ENCODE measurements at regions not wholly inside any gene's neighbourhood (a gene's known extent, or its start where the extent isn't known, plus 50 kb on each side); places are given as distances from the start of the nearest gene placed in this dataset.
A peak's percentile ranks its signal among the peaks of the same experiment; 100 is the strongest.

DNA sequence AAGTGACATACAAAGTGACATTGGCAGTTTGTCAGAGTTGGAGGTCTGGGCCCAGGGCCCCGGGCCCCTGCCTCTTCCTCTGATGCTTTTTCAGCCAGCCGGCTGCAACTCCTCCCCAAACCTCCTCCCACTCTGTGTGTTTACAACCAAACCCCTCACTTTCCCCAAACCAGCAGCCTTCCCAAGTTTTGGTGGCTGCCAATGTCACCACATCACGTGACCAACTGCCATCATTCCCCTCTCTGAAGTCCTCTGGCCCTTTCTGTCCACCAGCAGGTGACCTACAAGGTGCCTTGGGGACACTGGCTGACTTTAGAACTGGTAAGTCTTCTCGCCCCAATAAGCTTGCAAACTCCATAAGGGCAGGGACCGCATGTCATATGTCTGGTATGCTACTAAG, 357.7 kb downstream of the BCOR start:
- no peaks in the 10 kb centered on the region for H3K9me3 ChIP-seq (ENCODE audit: control insufficient read depth, low read length)
- WGBS, 2 experiments (ENCODE audit: insufficient coverage in 2 of 2) = 75 to 83% methylated on average over 2 of the region's 5 CpGs
- no peaks in the 10 kb centered on the region for H3K36me3 ChIP-seq (ENCODE audit: control insufficient read depth, insufficient read depth, low read length)
- no peak overlapping the region for H3K4me3 ChIP-seq (ENCODE audit: extremely low read depth, insufficient read depth, low read length, poor library complexity, severe bottlenecking)
- H3K4me1 ChIP-seq (ENCODE audit: control insufficient read depth, insufficient read depth, low read length, poor library complexity, severe bottlenecking) = peaks cover 10% of the 10 kb centered on the region
- H3K27ac ChIP-seq (ENCODE audit: low read depth, low read length, severe bottlenecking) = no peak overlapping the region

DNA sequence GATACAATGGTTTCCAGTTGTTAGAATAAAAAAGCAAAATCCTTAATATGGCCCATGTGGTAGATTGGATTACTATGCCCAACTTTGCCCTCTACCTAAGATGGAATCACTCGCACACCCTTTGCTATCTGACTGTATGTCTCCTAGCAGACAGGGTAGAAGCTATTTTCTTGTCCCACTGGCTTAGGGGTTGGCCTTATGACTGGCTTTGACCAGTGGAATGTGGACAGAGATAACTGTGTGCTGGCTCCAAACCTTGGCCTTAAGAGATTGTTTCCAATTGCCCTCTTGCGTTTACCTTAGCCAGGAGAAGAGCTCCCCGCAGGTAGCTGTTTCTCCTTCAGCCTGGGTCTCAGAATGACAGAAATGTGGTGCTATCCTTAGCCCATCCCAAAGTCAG, 355.9 kb downstream of the BCOR start:
- Histone ChIP-seq H3K9me3 (ENCODE audit: control insufficient read depth, low read length) (no peaks in the 10 kb centered on the region), H3K27ac (ENCODE audit: low read depth, low read length, severe bottlenecking) (no peak overlapping the region), H3K4me3 (ENCODE audit: extremely low read depth, insufficient read depth, low read length, poor library complexity, severe bottlenecking) (no peak overlapping the region), H3K4me1 (ENCODE audit: control insufficient read depth, insufficient read depth, low read length, poor library complexity, severe bottlenecking) (no peaks in the 10 kb centered on the region), H3K36me3 (ENCODE audit: control insufficient read depth, insufficient read depth, low read length) (no peaks in the 10 kb centered on the region)
- 93 to 100% methylated on average over 2 of the region's 3 CpGs for WGBS, 2 experiments (ENCODE audit: insufficient coverage in 2 of 2)

DNA sequence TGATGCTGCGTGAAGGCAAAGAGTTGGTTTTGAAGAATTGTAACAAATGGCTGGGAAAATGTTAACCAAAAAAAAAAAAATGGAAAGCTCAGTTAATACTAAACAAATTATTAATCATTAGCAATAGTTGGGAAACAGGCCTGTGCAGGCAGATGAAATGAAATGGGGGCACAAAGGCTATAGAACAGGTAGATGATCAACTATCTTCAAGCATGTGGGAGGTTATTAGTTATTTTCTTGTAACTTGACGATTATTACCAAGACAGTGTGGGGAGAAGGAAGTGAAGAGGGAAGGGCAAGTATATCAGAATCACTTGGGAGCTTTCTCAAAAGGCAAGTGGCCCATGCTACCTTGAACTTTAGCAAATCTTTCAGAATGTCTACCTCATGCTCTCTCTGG, 351.9 kb downstream of the BCOR start:
- Histone ChIP-seq H3K9me3 (ENCODE audit: control insufficient read depth, low read length) (no peaks in the 10 kb centered on the region), H3K27ac (ENCODE audit: low read depth, low read length, severe bottlenecking) (no peak overlapping the region), H3K36me3 (ENCODE audit: control insufficient read depth, insufficient read depth, low read length) (no peaks in the 10 kb centered on the region), H3K4me3 (ENCODE audit: extremely low read depth, insufficient read depth, low read length, poor library complexity, severe bottlenecking) (no peak overlapping the region), H3K4me1 (ENCODE audit: control insufficient read depth, insufficient read depth, low read length, poor library complexity, severe bottlenecking) (no peaks in the 10 kb centered on the region)
- WGBS, 2 experiments (ENCODE audit: insufficient coverage in 2 of 2) = no CpG with 5 or more reads among the region's 2 CpGs

DNA sequence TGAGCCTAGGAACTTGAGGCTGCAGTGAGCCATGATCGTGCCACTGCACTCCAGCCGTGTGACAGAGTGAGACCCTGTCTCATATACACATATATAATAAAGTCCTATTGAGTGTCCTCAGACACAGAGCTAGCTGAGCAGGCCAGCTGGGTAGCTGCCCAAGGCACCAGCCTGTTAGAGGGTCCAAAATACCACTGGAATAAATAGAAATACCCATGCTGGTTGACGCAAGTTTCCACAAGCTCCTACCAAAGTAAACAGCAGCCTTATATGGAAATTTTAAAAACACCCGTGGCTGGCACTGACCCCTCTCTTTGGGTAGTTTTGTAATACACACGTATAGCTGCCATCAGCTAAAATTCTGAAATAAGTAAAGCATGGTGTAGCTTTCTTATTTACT, 348.6 kb downstream of the BCOR start:
- no peaks in the 10 kb centered on the region for H3K4me1 ChIP-seq (ENCODE audit: control insufficient read depth, insufficient read depth, low read length, poor library complexity, severe bottlenecking)
- WGBS, 2 experiments (ENCODE audit: insufficient coverage in 2 of 2) = no CpG with 5 or more reads among the region's 5 CpGs
- no peak overlapping the region for H3K4me3 ChIP-seq (ENCODE audit: extremely low read depth, insufficient read depth, low read length, poor library complexity, severe bottlenecking)
- H3K9me3 ChIP-seq (ENCODE audit: control insufficient read depth, low read length) = peaks cover 3% of the 10 kb centered on the region
- no peaks in the 10 kb centered on the region for H3K36me3 ChIP-seq (ENCODE audit: control insufficient read depth, insufficient read depth, low read length)
- no peak overlapping the region for H3K27ac ChIP-seq (ENCODE audit: low read depth, low read length, severe bottlenecking)

DNA sequence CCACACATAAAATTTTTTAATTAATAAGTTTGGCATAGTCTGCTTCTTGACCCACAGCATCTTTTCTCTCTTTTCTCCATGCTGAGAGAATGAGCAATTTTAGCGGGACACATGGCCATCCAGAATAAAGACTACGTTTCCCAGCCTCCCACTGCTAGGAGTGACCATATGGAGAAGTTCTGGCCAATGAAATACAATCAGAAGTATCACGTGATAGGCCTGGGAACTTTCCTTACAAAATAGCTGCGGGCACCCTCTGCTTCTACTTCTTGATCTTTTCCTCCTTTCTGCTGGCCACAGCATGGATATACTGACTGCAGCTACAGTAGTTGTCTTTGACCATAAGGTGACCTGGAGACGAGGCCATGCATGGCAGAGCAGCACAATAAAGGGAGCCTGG, 348.0 kb downstream of the BCOR start:
- Histone ChIP-seq H3K36me3 (ENCODE audit: control insufficient read depth, insufficient read depth, low read length) (no peaks in the 10 kb centered on the region), H3K9me3 (ENCODE audit: control insufficient read depth, low read length) (peaks cover 3% of the 10 kb centered on the region), H3K4me3 (ENCODE audit: extremely low read depth, insufficient read depth, low read length, poor library complexity, severe bottlenecking) (no peak overlapping the region), H3K27ac (ENCODE audit: low read depth, low read length, severe bottlenecking) (no peak overlapping the region), H3K4me1 (ENCODE audit: control insufficient read depth, insufficient read depth, low read length, poor library complexity, severe bottlenecking) (peaks cover 2% of the 10 kb centered on the region)
- WGBS, 2 experiments (ENCODE audit: insufficient coverage in 2 of 2) = 87 to 88% methylated on average over 1 to 3 of the region's 5 CpGs

DNA sequence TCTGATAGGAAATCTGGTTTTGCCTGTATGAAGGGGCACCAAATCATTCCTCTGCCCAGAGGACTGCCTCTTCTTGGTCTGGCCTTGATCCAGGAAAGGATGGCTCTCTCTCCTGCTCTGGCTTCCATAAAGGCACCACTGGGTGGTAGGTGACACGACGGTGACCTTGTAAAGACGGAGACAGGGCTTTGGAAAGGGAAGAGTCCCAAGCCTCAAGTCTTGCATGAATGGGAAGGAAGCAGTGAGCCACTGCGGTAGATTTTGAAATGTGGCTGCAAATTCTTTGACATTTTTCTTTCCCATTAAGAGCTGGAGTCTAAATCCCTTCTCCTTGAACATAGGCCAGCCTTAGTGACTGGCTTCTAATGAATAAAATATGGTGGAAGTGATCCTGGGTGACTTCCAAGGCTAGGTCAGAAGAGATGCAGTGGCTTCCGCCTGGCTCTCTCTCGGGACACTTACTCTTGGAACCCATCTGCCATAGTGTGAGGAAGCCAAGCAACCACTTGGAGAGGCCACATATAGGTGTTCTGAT, 347.4 kb downstream of the BCOR start:
- H3K4me3 ChIP-seq (ENCODE audit: extremely low read depth, insufficient read depth, low read length, poor library complexity, severe bottlenecking) = no peak overlapping the region
- peaks cover 7% of the 10 kb centered on the region for H3K4me1 ChIP-seq (ENCODE audit: control insufficient read depth, insufficient read depth, low read length, poor library complexity, severe bottlenecking)
- H3K36me3 ChIP-seq (ENCODE audit: control insufficient read depth, insufficient read depth, low read length) = no peaks in the 10 kb centered on the region
- peaks cover 3% of the 10 kb centered on the region for H3K9me3 ChIP-seq (ENCODE audit: control insufficient read depth, low read length)
- H3K27ac ChIP-seq (ENCODE audit: low read depth, low read length, severe bottlenecking) = no peak overlapping the region
- 86 to 100% methylated on average over 2 to 4 of the region's 6 CpGs for WGBS, 2 experiments (ENCODE audit: insufficient coverage in 2 of 2)

DNA sequence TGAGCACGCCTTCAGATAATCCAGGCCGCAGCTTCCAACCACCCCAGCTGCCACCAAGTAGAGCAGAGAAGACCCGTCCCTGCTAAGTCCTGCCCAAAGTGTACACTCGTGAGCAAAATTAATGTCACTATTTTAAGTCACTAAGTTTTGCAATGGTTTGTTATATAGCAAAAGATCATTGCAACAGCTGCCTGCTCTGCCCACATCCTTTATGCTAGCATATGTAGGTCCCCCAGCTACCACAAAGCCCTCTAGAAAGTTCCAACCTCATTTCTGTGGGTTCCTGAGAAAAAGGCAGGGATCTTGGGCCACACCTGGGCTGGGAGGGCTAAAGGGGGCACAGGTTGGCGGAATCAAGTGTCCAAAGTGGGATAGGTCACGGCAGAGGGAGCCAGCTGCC, 346.9 kb downstream of the BCOR start:
- Histone ChIP-seq H3K36me3 (ENCODE audit: control insufficient read depth, insufficient read depth, low read length) (no peaks in the 10 kb centered on the region), H3K9me3 (ENCODE audit: control insufficient read depth, low read length) (peaks cover 3% of the 10 kb centered on the region), H3K4me3 (ENCODE audit: extremely low read depth, insufficient read depth, low read length, poor library complexity, severe bottlenecking) (no peak overlapping the region), H3K27ac (ENCODE audit: low read depth, low read length, severe bottlenecking) (no peak overlapping the region), H3K4me1 (ENCODE audit: control insufficient read depth, insufficient read depth, low read length, poor library complexity, severe bottlenecking) (peaks cover 10% of the 10 kb centered on the region)
- WGBS, 2 experiments (ENCODE audit: insufficient coverage in 2 of 2) = 100% methylated on average over 2 of the region's 6 CpGs; no CpG with 5 or more reads in 1 of the 2 experiments

DNA sequence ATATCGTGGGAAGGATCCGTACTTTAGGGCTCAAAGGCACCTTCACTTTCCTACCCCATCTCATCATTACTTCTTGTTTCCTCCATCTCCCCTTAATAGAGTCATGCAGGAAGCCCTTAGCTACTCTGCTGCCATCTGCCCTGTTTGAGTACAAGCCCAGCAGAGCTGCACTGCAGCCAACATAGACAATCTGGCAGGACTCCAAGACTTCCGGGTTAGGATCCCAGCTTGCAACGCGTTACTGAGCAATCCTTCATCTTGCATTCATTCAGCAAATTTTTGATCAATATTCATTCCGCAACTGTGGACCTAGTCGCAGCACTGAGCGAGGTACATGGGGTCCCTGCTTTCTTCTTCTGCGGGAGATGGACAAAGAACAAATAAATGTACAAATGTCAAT, 344.9 kb downstream of the BCOR start:
- Histone ChIP-seq H3K27ac (ENCODE audit: low read depth, low read length, severe bottlenecking) (no peak overlapping the region), H3K9me3 (ENCODE audit: control insufficient read depth, low read length) (peaks cover 3% of the 10 kb centered on the region)

DNA sequence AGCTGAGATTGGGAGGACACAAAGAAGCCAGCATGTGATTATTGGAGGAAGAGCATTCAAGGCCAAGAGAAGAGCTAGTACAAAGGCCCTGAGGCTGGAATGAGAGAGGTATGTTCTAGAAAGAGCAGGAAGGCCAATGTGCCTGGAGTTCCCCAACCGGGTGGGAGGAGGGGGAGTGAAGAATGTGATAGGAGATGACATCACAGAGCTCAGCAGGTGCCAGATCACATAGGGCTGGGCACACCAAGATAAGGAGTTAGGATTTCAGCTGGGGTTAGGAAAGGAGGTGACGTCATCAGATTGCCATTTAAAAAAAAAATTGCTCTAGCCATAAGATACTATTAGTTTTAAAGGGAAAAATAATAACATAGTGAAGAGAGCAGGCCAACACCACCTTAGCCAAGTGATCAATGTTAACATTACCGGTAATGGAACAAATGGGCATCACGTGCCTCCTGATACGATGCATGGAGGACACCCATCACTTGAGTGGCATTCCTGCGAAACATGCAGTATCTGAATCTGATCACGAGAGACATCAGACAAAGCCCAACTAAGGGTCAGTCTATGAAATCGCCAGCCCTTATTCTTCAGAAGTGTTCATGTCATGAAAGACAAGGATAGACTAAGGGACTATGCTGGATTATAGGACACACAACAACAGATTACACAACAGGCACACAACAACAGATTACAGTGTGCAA, 344.3 kb downstream of the BCOR start:
- Histone ChIP-seq H3K4me1 (ENCODE audit: control insufficient read depth, insufficient read depth, low read length, poor library complexity, severe bottlenecking) (peaks cover 27% of the 10 kb centered on the region), H3K36me3 (ENCODE audit: control insufficient read depth, insufficient read depth, low read length) (no peaks in the 10 kb centered on the region), H3K4me3 (ENCODE audit: extremely low read depth, insufficient read depth, low read length, poor library complexity, severe bottlenecking) (no peak overlapping the region), H3K27ac (ENCODE audit: low read depth, low read length, severe bottlenecking) (no peak overlapping the region), H3K9me3 (ENCODE audit: control insufficient read depth, low read length) (peaks cover 3% of the 10 kb centered on the region)
- WGBS, 2 experiments (ENCODE audit: insufficient coverage in 2 of 2) = 80 to 81% methylated on average over 3 to 5 of the region's 8 CpGs

More for the DNA sequence above, 344.9 kb downstream of the BCOR start:
- no CpG with 5 or more reads among the region's 9 CpGs for WGBS, 2 experiments (ENCODE audit: insufficient coverage in 2 of 2)
- Histone ChIP-seq H3K4me3 (ENCODE audit: extremely low read depth, insufficient read depth, low read length, poor library complexity, severe bottlenecking) (no peak overlapping the region), H3K36me3 (ENCODE audit: control insufficient read depth, insufficient read depth, low read length) (no peaks in the 10 kb centered on the region), H3K4me1 (ENCODE audit: control insufficient read depth, insufficient read depth, low read length, poor library complexity, severe bottlenecking) (peaks cover 24% of the 10 kb centered on the region)

DNA sequence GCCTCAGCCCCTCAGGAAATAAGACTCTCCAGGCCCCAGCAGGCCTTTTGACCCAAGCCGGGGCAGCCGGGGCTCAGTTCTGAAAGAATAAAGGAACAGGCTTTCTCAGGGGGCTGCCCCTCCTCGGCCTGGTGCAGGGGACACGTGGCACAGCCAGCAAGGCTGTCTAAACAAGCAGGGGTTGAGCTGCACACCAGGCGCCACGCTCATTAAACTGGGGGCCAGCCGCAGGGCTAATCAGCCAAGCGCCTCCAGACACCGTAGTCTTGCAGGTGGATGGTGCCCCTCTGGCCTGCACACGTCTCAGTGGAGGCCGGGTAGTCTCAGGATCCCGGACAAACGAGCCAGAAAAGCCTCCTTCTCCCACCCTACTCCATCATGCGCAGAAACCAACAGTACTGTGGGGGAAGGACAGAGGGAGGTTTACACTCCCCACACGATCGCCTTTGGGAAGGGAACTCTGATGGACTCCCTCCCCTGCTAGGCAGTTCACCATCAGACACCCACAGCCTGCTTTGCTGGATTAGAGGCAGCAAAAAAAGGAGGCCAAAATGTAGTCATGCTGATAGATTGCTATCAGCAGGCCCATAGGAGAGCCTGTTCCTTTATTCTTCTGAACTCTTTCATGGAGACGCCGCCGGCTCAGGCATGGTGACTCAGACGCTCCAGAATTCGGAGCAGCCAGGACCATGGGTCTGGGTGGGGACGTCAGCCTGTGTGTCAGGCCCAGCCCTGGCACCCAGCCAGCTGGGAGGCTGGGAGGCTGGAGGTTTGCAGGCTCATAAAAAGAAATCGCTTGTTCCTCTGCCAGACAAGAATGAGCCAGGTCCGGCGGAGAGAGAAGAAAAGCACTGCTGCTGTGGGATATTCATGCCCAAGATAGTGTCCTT, 342.4 kb downstream of the BCOR start:
- no peaks in the 10 kb centered on the region for H3K36me3 ChIP-seq (ENCODE audit: control insufficient read depth, insufficient read depth, low read length)

More for the DNA sequence above, 342.4 kb downstream of the BCOR start:
- Histone ChIP-seq H3K4me1 (ENCODE audit: control insufficient read depth, insufficient read depth, low read length, poor library complexity, severe bottlenecking) (peaks cover 40% of the 10 kb centered on the region), H3K4me3 (ENCODE audit: extremely low read depth, insufficient read depth, low read length, poor library complexity, severe bottlenecking) (no peak overlapping the region), H3K9me3 (ENCODE audit: control insufficient read depth, low read length) (peaks cover 3% of the 10 kb centered on the region), H3K27ac (ENCODE audit: low read depth, low read length, severe bottlenecking) (peak overlapping the region; percentile 88)
- 43 to 69% methylated on average over 6 to 11 of the region's 25 CpGs for WGBS, 2 experiments (ENCODE audit: insufficient coverage in 2 of 2)

Data from mesodermal cell (in vitro differentiated cells).